ENCODE measurements at regions not wholly inside any gene's neighbourhood (a gene's known extent, or its start where the extent isn't known, plus 50 kb on each side); places are given as distances from the start of the nearest gene placed in this dataset.

- TF ChIP-seq YY1 (IDR thresholded peaks at IDR 0.05; ENCODE audit: low read depth) (no peak), TEAD4 (IDR thresholded peaks at IDR 0.05) (no peak), TCF12 (IDR thresholded peaks at IDR 0.05; ENCODE audit: low read depth) (no peak), NFIC (IDR thresholded peaks at IDR 0.05) (no peak), EP300 (IDR thresholded peaks at IDR 0.05; ENCODE audit: borderline replicate concordance) (no peak), CEBPB (IDR thresholded peaks at IDR 0.05) (no peak)
These were observed 65.4 kb upstream of the ADAMTS18 start for GRCh38 chr16:77500286-77500598.

- no peak for TF ChIP-seq TAF1 (IDR thresholded peaks at IDR 0.05; ENCODE audit: low read depth)
- TF ChIP-seq MAX (IDR thresholded peaks at IDR 0.05), result no peak
- TF ChIP-seq NFIC (IDR thresholded peaks at IDR 0.05), result no peak
- TF ChIP-seq FOXM1 (IDR thresholded peaks at IDR 0.05; ENCODE audit: borderline replicate concordance, low read depth), result no peak
- no peak for TF ChIP-seq EP300 (IDR thresholded peaks at IDR 0.05; ENCODE audit: borderline replicate concordance)
- no peak for TF ChIP-seq CREB1 (IDR thresholded peaks at IDR 0.05; ENCODE audit: low read depth)
- TF ChIP-seq TCF12 (IDR thresholded peaks at IDR 0.05; ENCODE audit: low read depth), result no peak
- TF ChIP-seq YY1 (IDR thresholded peaks at IDR 0.05; ENCODE audit: low read depth), result no peak
- no peak for TF ChIP-seq RAD21 (IDR thresholded peaks at IDR 0.05; ENCODE audit: low read depth)
- TF ChIP-seq CEBPB (IDR thresholded peaks at IDR 0.05), result no peak
- no peak for TF ChIP-seq ZBTB7A (IDR thresholded peaks at IDR 0.05; ENCODE audit: low read depth)
- TF ChIP-seq USF1 (IDR thresholded peaks at IDR 0.05), result no peak
- TF ChIP-seq REST (IDR thresholded peaks at IDR 0.05; ENCODE audit: low read depth), result no peak
- TF ChIP-seq TEAD4 (IDR thresholded peaks at IDR 0.05), result no peak
- TF ChIP-seq EGR1 (IDR thresholded peaks at IDR 0.05), result no peak
These were observed 66.3 kb upstream of the ADAMTS18 start for GRCh38 chr16:77500934-77501664.

GRCh38 chr16:77502448-77502847 lies 67.6 kb upstream of the ADAMTS18 start:
- TF ChIP-seq TAF1 (IDR thresholded peaks at IDR 0.05; ENCODE audit: low read depth), result no peak
- no peak for TF ChIP-seq RAD21 (IDR thresholded peaks at IDR 0.05; ENCODE audit: low read depth)
- TF ChIP-seq USF1 (IDR thresholded peaks at IDR 0.05), result no peak

- TF ChIP-seq ZBTB7A (IDR thresholded peaks at IDR 0.05; ENCODE audit: low read depth) (no peak), CREB1 (IDR thresholded peaks at IDR 0.05; ENCODE audit: low read depth) (no peak), EP300 (IDR thresholded peaks at IDR 0.05; ENCODE audit: borderline replicate concordance) (no peak), NFIC (IDR thresholded peaks at IDR 0.05) (no peak), FOXM1 (IDR thresholded peaks at IDR 0.05; ENCODE audit: borderline replicate concordance, low read depth) (no peak), EGR1 (IDR thresholded peaks at IDR 0.05) (no peak), CEBPB (IDR thresholded peaks at IDR 0.05) (no peak), TCF12 (IDR thresholded peaks at IDR 0.05; ENCODE audit: low read depth) (no peak), RAD21 (IDR thresholded peaks at IDR 0.05; ENCODE audit: low read depth) (no peak), TEAD4 (IDR thresholded peaks at IDR 0.05) (no peak), TAF1 (IDR thresholded peaks at IDR 0.05; ENCODE audit: low read depth) (no peak), REST (IDR thresholded peaks at IDR 0.05; ENCODE audit: low read depth) (no peak), MAX (IDR thresholded peaks at IDR 0.05) (no peak), YY1 (IDR thresholded peaks at IDR 0.05; ENCODE audit: low read depth) (no peak), USF1 (IDR thresholded peaks at IDR 0.05) (no peak)
These were observed 74.2 kb upstream of the ADAMTS18 start for GRCh38 chr16:77509051-77509450.

GRCh38 chr16:77509796-77510195 lies 75.0 kb upstream of the ADAMTS18 start:
- TF ChIP-seq EGR1 (IDR thresholded peaks at IDR 0.05), result no peak
- TF ChIP-seq RAD21 (IDR thresholded peaks at IDR 0.05; ENCODE audit: low read depth), result no peak
- no peak for TF ChIP-seq TCF12 (IDR thresholded peaks at IDR 0.05; ENCODE audit: low read depth)
- TF ChIP-seq FOXM1 (IDR thresholded peaks at IDR 0.05; ENCODE audit: borderline replicate concordance, low read depth), result no peak
- no peak for TF ChIP-seq MAX (IDR thresholded peaks at IDR 0.05)
- TF ChIP-seq TAF1 (IDR thresholded peaks at IDR 0.05; ENCODE audit: low read depth), result no peak
- TF ChIP-seq TEAD4 (IDR thresholded peaks at IDR 0.05), result no peak
- TF ChIP-seq REST (IDR thresholded peaks at IDR 0.05; ENCODE audit: low read depth), result no peak

Data from Ishikawa (cell line).